Stimulated activated naive B cell treated with anti-CD40 and anti-IgM and Interleukin-4, amounts not matched to agents 10 μg/mL and 1 μg/mL and 100 μg/mL, for 72 hours (primary cell): ENCODE measurements at regions not wholly inside any gene's neighbourhood (a gene's known extent, or its start where the extent isn't known, plus 50 kb on each side); places are given as distances from the start of the nearest gene placed in this dataset.

ENCODE experiments used
- ATAC-seq, 2 donors: fragments of 150-1000 bp; cut with Tn5 transposase; replicated peaks; 2 replicates each; pipeline ENCODE4 v1.10.0; 2021; ENCODE audit warnings: moderate library complexity in 1 of 2
- DNase-seq: peaks from one replicate; pipeline ENCODE4 v3.0.0; 2021
- H3K27ac Mint-ChIP-seq: one replicate; pipeline ENCODE4 v1.8.0; 2022; ENCODE audit warnings: mild to moderate bottlenecking, mixed read lengths
- H3K27me3 Mint-ChIP-seq, 2 donors: one replicate each; pipeline ENCODE4 v1.8.0; 2022; ENCODE audit warnings: mixed read lengths in 2 of 2
- H3K36me3 Mint-ChIP-seq, 2 donors: one replicate each; pipeline ENCODE4 v1.8.0; 2022; ENCODE audit warnings: mixed read lengths in 2 of 2, mild to moderate bottlenecking in 1 of 2
- H3K4me1 Mint-ChIP-seq, 2 donors: one replicate each; pipeline ENCODE4 v1.8.0; 2022; ENCODE audit warnings: mixed read lengths in 2 of 2, mild to moderate bottlenecking in 1 of 2
- H3K4me3 Mint-ChIP-seq, 2 donors: one replicate each; pipeline ENCODE4 v1.8.0; 2022; ENCODE audit warnings: mild to moderate bottlenecking in 2 of 2, mixed read lengths in 2 of 2, moderate library complexity in 1 of 2
- H3K9me3 Mint-ChIP-seq, 2 donors: one replicate each; pipeline ENCODE4 v1.8.0; 2022; ENCODE audit warnings: mixed read lengths in 2 of 2, mild to moderate bottlenecking in 1 of 2

- no peak for ATAC-seq
- Mint-ChIP-seq H3K36me3 (peaks cover 20 to 40% of the 10 kb centered on the region in 2 donors), H3K4me1 (peaks cover 38 to 71% of the 10 kb centered on the region in 2 donors), H3K27me3 (no peaks in the 10 kb centered on the region), H3K27ac (peak overlapping the region; percentile 94), H3K9me3 (peaks cover 0 to 1% of the 10 kb centered on the region in 2 donors), H3K4me3 (no peak overlapping the region)
- no peak for DNase-seq
Measured at GRCh38 chr6:14209000-14209399, 91.4 kb downstream of the CD83 start.

GRCh38 chr6:14210077-14210476 lies 92.5 kb downstream of the CD83 start:
- H3K9me3 Mint-ChIP-seq = peaks cover 0 to 1% of the 10 kb centered on the region in 2 donors
- peak overlapping the region; percentile 78 to 86 for H3K4me3 Mint-ChIP-seq
- H3K27me3 Mint-ChIP-seq = no peaks in the 10 kb centered on the region
- peaks cover 38 to 80% of the 10 kb centered on the region in 2 donors for H3K4me1 Mint-ChIP-seq
- H3K27ac Mint-ChIP-seq = peak overlapping the region; percentile 94
- ATAC-seq (no peak), DNase-seq (no peak)
- H3K36me3 Mint-ChIP-seq = peaks cover 20 to 43% of the 10 kb centered on the region in 2 donors

GRCh38 chr6:14210663-14211561 lies 93.3 kb downstream of the CD83 start:
- peak overlapping the region; percentile 83 to 86 for H3K4me3 Mint-ChIP-seq
- peaks cover 42 to 80% of the 10 kb centered on the region in 2 donors for H3K4me1 Mint-ChIP-seq
- peak overlapping the region; percentile 98 for H3K27ac Mint-ChIP-seq
- H3K36me3 Mint-ChIP-seq = peaks cover 25 to 48% of the 10 kb centered on the region in 2 donors
- peaks cover 0 to 1% of the 10 kb centered on the region in 2 donors for H3K9me3 Mint-ChIP-seq
- DNase-seq = peak; percentile 96
- no peaks in the 10 kb centered on the region for H3K27me3 Mint-ChIP-seq
- peak; percentile 85 to 93 for ATAC-seq

- Mint-ChIP-seq H3K36me3 (peaks cover 31 to 51% of the 10 kb centered on the region in 2 donors), H3K4me3 (peak overlapping the region; percentile 83 to 86), H3K27me3 (no peaks in the 10 kb centered on the region), H3K4me1 (peaks cover 38 to 74% of the 10 kb centered on the region in 2 donors), H3K27ac (peak overlapping the region; percentile 98), H3K9me3 (peaks cover 0 to 1% of the 10 kb centered on the region in 2 donors)
- DNase-seq (no peak), ATAC-seq (peak; percentile 27 to 33)
Measured at GRCh38 chr6:14211562-14211942, 94.0 kb downstream of the CD83 start.

GRCh38 chr6:14212020-14212419 lies 94.4 kb downstream of the CD83 start:
- peak overlapping the region; percentile 83 to 86 for H3K4me3 Mint-ChIP-seq
- DNase-seq = no peak
- ATAC-seq = no peak
- H3K4me1 Mint-ChIP-seq = peaks cover 38 to 70% of the 10 kb centered on the region in 2 donors
- H3K27me3 Mint-ChIP-seq = no peaks in the 10 kb centered on the region
- H3K27ac Mint-ChIP-seq = peak overlapping the region; percentile 98
- peaks cover 0 to 1% of the 10 kb centered on the region in 2 donors for H3K9me3 Mint-ChIP-seq
- H3K36me3 Mint-ChIP-seq = peaks cover 35 to 56% of the 10 kb centered on the region in 2 donors

GRCh38 chr6:14212632-14213031 lies 95.1 kb downstream of the CD83 start:
- DNase-seq = no peak
- Mint-ChIP-seq H3K27me3 (no peaks in the 10 kb centered on the region), H3K9me3 (peaks cover 0 to 1% of the 10 kb centered on the region in 2 donors), H3K4me3 (peak overlapping the region; percentile 83 to 86), H3K36me3 (peaks cover 35 to 56% of the 10 kb centered on the region in 2 donors), H3K27ac (peak overlapping the region; percentile 98), H3K4me1 (peaks cover 38 to 64% of the 10 kb centered on the region in 2 donors)
- no peak for ATAC-seq

- DNase-seq = no peak
- H3K27ac Mint-ChIP-seq = peak overlapping the region; percentile 14
- ATAC-seq = no peak
- peaks cover 44 to 70% of the 10 kb centered on the region in 2 donors for H3K36me3 Mint-ChIP-seq
- no peak overlapping the region for H3K4me3 Mint-ChIP-seq
- no peaks in the 10 kb centered on the region for H3K27me3 Mint-ChIP-seq
- peaks cover 34 to 54% of the 10 kb centered on the region in 2 donors for H3K4me1 Mint-ChIP-seq
- H3K9me3 Mint-ChIP-seq = peaks cover 0 to 1% of the 10 kb centered on the region in 2 donors
Measured at GRCh38 chr6:14216946-14217684, 99.5 kb downstream of the CD83 start.

GRCh38 chr6:14217728-14218518 lies 100.4 kb downstream of the CD83 start:
- peaks cover 0 to 1% of the 10 kb centered on the region in 2 donors for H3K9me3 Mint-ChIP-seq
- DNase-seq = no peak
- peak overlapping the region; percentile 73 for H3K27ac Mint-ChIP-seq
- H3K4me1 Mint-ChIP-seq = peaks cover 32 to 54% of the 10 kb centered on the region in 2 donors
- H3K4me3 Mint-ChIP-seq = no peak overlapping the region
- ATAC-seq = no peak
- peaks cover 42 to 68% of the 10 kb centered on the region in 2 donors for H3K36me3 Mint-ChIP-seq
- H3K27me3 Mint-ChIP-seq = no peaks in the 10 kb centered on the region

- Mint-ChIP-seq H3K4me3 (no peak overlapping the region), H3K36me3 (peaks cover 41 to 62% of the 10 kb centered on the region in 2 donors), H3K27me3 (no peaks in the 10 kb centered on the region), H3K27ac (peak overlapping the region; percentile 73), H3K9me3 (peaks cover 0 to 1% of the 10 kb centered on the region in 2 donors), H3K4me1 (peaks cover 34 to 54% of the 10 kb centered on the region in 2 donors)
- DNase-seq (no peak), ATAC-seq (no peak)
Measured at GRCh38 chr6:14218519-14218800, 100.9 kb downstream of the CD83 start.

- H3K4me3 Mint-ChIP-seq = no peak overlapping the region
- no peak for DNase-seq
- peaks cover 46 to 61% of the 10 kb centered on the region in 2 donors for H3K4me1 Mint-ChIP-seq
- no peak overlapping the region for H3K27ac Mint-ChIP-seq
- no peak for ATAC-seq
- H3K27me3 Mint-ChIP-seq = no peaks in the 10 kb centered on the region
- H3K9me3 Mint-ChIP-seq = no peaks in the 10 kb centered on the region
- H3K36me3 Mint-ChIP-seq = peaks cover 19 to 44% of the 10 kb centered on the region in 2 donors
Measured at GRCh38 chr6:14221564-14222279, 104.2 kb downstream of the CD83 start.

GRCh38 chr6:14222956-14223355 lies 105.4 kb downstream of the CD83 start:
- H3K27ac Mint-ChIP-seq = no peak overlapping the region
- no peak for DNase-seq
- peaks cover 51 to 68% of the 10 kb centered on the region in 2 donors for H3K4me1 Mint-ChIP-seq
- H3K36me3 Mint-ChIP-seq = peaks cover 26 to 48% of the 10 kb centered on the region in 2 donors
- H3K9me3 Mint-ChIP-seq = peaks cover 0 to 3% of the 10 kb centered on the region in 2 donors
- no peak for ATAC-seq
- H3K27me3 Mint-ChIP-seq = no peaks in the 10 kb centered on the region
- no peak overlapping the region for H3K4me3 Mint-ChIP-seq

- no peaks in the 10 kb centered on the region for H3K27me3 Mint-ChIP-seq
- peak overlapping the region; percentile 38 to 50 for H3K4me3 Mint-ChIP-seq
- peaks cover 54 to 80% of the 10 kb centered on the region in 2 donors for H3K4me1 Mint-ChIP-seq
- DNase-seq (no peak), ATAC-seq (peak; percentile 88 to 93)
- H3K27ac Mint-ChIP-seq = peak overlapping the region; percentile 95
- peaks cover 24 to 46% of the 10 kb centered on the region in 2 donors for H3K36me3 Mint-ChIP-seq
- peaks cover 0 to 3% of the 10 kb centered on the region in 2 donors for H3K9me3 Mint-ChIP-seq
Measured at GRCh38 chr6:14224359-14225103, 107.0 kb downstream of the CD83 start.
